A673 (cell line): ENCODE measurements at regions not wholly inside any gene's neighbourhood (a gene's known extent, or its start where the extent isn't known, plus 50 kb on each side); places are given as distances from the start of the nearest gene placed in this dataset.

ENCODE experiments used
- EZH2 ChIP-seq: fragments of 200-600 bp; sonication (generic); IDR thresholded peaks from 2 replicates; pipeline ENCODE4 v1.6.1; 2017; ENCODE audit warnings: borderline replicate concordance, low read depth, mild to moderate bottlenecking, mixed read lengths, antibody characterized with exemption, low read length; ENCODE audit not compliant: poor library complexity, severe bottlenecking
- TF ChIP-seq, protein P1 (sequence below): fragments of 300-800, 200-600 bp; sonication (generic); conservative IDR thresholded peaks from 2 replicates; pipeline ENCODE4 v1.5.1; 2017; ENCODE audit warnings: low read depth, mild to moderate bottlenecking, antibody characterized with exemption, low read length, moderate library complexity, mixed read lengths

- TF ChIP-seq, protein P1, sequence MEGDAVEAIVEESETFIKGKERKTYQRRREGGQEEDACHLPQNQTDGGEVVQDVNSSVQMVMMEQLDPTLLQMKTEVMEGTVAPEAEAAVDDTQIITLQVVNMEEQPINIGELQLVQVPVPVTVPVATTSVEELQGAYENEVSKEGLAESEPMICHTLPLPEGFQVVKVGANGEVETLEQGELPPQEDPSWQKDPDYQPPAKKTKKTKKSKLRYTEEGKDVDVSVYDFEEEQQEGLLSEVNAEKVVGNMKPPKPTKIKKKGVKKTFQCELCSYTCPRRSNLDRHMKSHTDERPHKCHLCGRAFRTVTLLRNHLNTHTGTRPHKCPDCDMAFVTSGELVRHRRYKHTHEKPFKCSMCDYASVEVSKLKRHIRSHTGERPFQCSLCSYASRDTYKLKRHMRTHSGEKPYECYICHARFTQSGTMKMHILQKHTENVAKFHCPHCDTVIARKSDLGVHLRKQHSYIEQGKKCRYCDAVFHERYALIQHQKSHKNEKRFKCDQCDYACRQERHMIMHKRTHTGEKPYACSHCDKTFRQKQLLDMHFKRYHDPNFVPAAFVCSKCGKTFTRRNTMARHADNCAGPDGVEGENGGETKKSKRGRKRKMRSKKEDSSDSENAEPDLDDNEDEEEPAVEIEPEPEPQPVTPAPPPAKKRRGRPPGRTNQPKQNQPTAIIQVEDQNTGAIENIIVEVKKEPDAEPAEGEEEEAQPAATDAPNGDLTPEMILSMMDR = no peak
- TF ChIP-seq EZH2 = no peak
Measured at GRCh38 chr16:59596693-59597092, 862.6 kb upstream of the GOT2 start.
